ENCODE measurements at regions not wholly inside any gene's neighbourhood (a gene's known extent, or its start where the extent isn't known, plus 50 kb on each side); places are given as distances from the start of the nearest gene placed in this dataset.

GRCh38 chr10:88120599-88121333 is 257.3 kb downstream of the PTEN start:
- no peak for TF ChIP-seq CTCF (conservative IDR thresholded peaks at IDR 0.05 in 1 of 2, IDR thresholded peaks at IDR 0.05 in 1 of 2; ENCODE audit: extremely low read depth in 1 of 2, insufficient read depth in 1 of 2, low read depth in 1 of 2, low read length in 2 of 2)
- no peak for TF ChIP-seq EZH2 (IDR thresholded peaks at IDR 0.05; ENCODE audit: borderline replicate concordance, low read length)
